H9 (cell line): ENCODE measurements at regions not wholly inside any gene's neighbourhood (a gene's known extent, or its start where the extent isn't known, plus 50 kb on each side); places are given as distances from the start of the nearest gene placed in this dataset.

Experiments used
- DNase-seq: peaks from one replicate; pipeline ENCODE4 v3.0.0-alpha.2; 2017
- H2AFZ ChIP-seq: one replicate; pipeline ENCODE4 v1.6.1; 2013; ENCODE audit warnings: mild to moderate bottlenecking, low read length, control low read depth, moderate library complexity
- H2AK5ac ChIP-seq: 2 replicates; pipeline ENCODE4 v1.6.1; 2013; ENCODE audit warnings: low read length, control low read depth, mixed read lengths; ENCODE audit not compliant: insufficient read length
- H2BK120ac ChIP-seq: one replicate; pipeline ENCODE4 v1.6.1; 2013; ENCODE audit warnings: low read depth, mild to moderate bottlenecking, low read length, control low read depth, inconsistent platforms; ENCODE audit not compliant: poor library complexity, severe bottlenecking
- H2BK12ac ChIP-seq: 2 replicates; pipeline ENCODE4 v1.6.1; 2013; ENCODE audit warnings: low read length, control low read depth, mixed read lengths, low read depth; ENCODE audit not compliant: insufficient read length
- H2BK15ac ChIP-seq: 2 replicates; pipeline ENCODE4 v1.6.1; 2013; ENCODE audit warnings: low read depth, low read length, control low read depth
- H2BK20ac ChIP-seq: one replicate; pipeline ENCODE4 v1.6.1; 2013; ENCODE audit warnings: low read depth, mild to moderate bottlenecking, low read length, control low read depth, inconsistent platforms; ENCODE audit not compliant: poor library complexity, severe bottlenecking
- H2BK5ac ChIP-seq: 2 replicates; pipeline ENCODE4 v1.6.1; 2013; ENCODE audit warnings: low read length, control low read depth, mixed read lengths; ENCODE audit not compliant: insufficient read length
- H3K14ac ChIP-seq: 2 replicates; pipeline ENCODE4 v1.6.1; 2013; ENCODE audit warnings: low read length, control low read depth; ENCODE audit not compliant: insufficient read depth
- H3K18ac ChIP-seq: 2 replicates; pipeline ENCODE4 v1.6.1; 2013; ENCODE audit warnings: low read depth, mild to moderate bottlenecking, mixed read lengths, low read length, control low read depth; ENCODE audit not compliant: insufficient read length
- H3K23ac ChIP-seq: 2 replicates; pipeline ENCODE4 v1.6.1; 2013; ENCODE audit warnings: low read length, control low read depth, mixed read lengths, low read depth; ENCODE audit not compliant: insufficient read length
- H3K23me2 ChIP-seq: 2 replicates; pipeline ENCODE4 v1.6.1; 2013; ENCODE audit warnings: low read depth, mild to moderate bottlenecking, mixed read lengths, low read length, control low read depth; ENCODE audit not compliant: insufficient read length, poor library complexity, severe bottlenecking
- H3K27ac ChIP-seq: 2 replicates; pipeline ENCODE4 v1.5.1; 2013; ENCODE audit warnings: low read length, control low read depth, mixed read lengths, low read depth; ENCODE audit not compliant: insufficient read length
- H3K27me3 ChIP-seq: 2 replicates; pipeline ENCODE4 v1.6.1; 2013; ENCODE audit warnings: low read length, control low read depth, inconsistent platforms; ENCODE audit not compliant: insufficient read depth
- H3K4ac ChIP-seq: 2 replicates; pipeline ENCODE4 v1.6.1; 2013; ENCODE audit warnings: low read depth, mild to moderate bottlenecking, control low read depth, inconsistent platforms, low read length, moderate library complexity
- H3K4me1 ChIP-seq: 2 replicates; pipeline ENCODE4 v1.6.1; 2013; ENCODE audit warnings: low read length, control low read depth, inconsistent platforms; ENCODE audit not compliant: insufficient read depth
- H3K4me2 ChIP-seq: 2 replicates; pipeline ENCODE4 v1.6.1; 2013; ENCODE audit warnings: low read length, control low read depth, mixed read lengths; ENCODE audit not compliant: insufficient read length, insufficient read depth
- H3K56ac ChIP-seq: 2 replicates; pipeline ENCODE4 v1.6.1; 2013; ENCODE audit warnings: low read depth, mild to moderate bottlenecking, mixed read lengths, low read length, control low read depth; ENCODE audit not compliant: insufficient read length
- H3K79me1 ChIP-seq: 2 replicates; pipeline ENCODE4 v1.6.1; 2013; ENCODE audit warnings: low read depth, mild to moderate bottlenecking, moderate library complexity, low read length, control low read depth, inconsistent platforms; ENCODE audit not compliant: insufficient read depth, poor library complexity, severe bottlenecking
- H3K79me2 ChIP-seq: 2 replicates; pipeline ENCODE4 v1.6.1; 2013; ENCODE audit warnings: low read length, control low read depth, inconsistent platforms; ENCODE audit not compliant: insufficient read depth
- H3K9ac ChIP-seq: 2 replicates; pipeline ENCODE4 v1.6.1; 2013; ENCODE audit warnings: low read length, control low read depth, mixed read lengths; ENCODE audit not compliant: insufficient read length; ENCODE audit errors: extremely low read depth
- H3K9me3 ChIP-seq: one replicate; pipeline ENCODE4 v1.6.1; 2013; ENCODE audit warnings: low read depth, low read length, inconsistent platforms; ENCODE audit not compliant: control insufficient read depth
- H3T11ph ChIP-seq: one replicate; pipeline ENCODE4 v1.6.1; 2013; ENCODE audit warnings: mild to moderate bottlenecking, low read length, control low read depth, inconsistent platforms
- H4K20me1 ChIP-seq: one replicate; pipeline ENCODE4 v1.6.1; 2013; ENCODE audit not compliant: control insufficient read depth, insufficient read length, insufficient read depth
- H4K5ac ChIP-seq: 2 replicates; pipeline ENCODE4 v1.6.1; 2013; ENCODE audit warnings: low read depth, mild to moderate bottlenecking, mixed read lengths, low read length, control low read depth; ENCODE audit not compliant: insufficient read length
- H4K8ac ChIP-seq: replicated peaks from 2 replicates; pipeline ENCODE4 v1.6.1; 2013; ENCODE audit warnings: low read length, control low read depth, mixed read lengths, low read depth; ENCODE audit not compliant: insufficient read length
- H4K91ac ChIP-seq: 2 replicates; pipeline ENCODE4 v1.6.1; 2013; ENCODE audit warnings: low read depth, mild to moderate bottlenecking, moderate library complexity, mixed read lengths, low read length, control low read depth; ENCODE audit not compliant: insufficient read length
- H3K27ac Mint-ChIP-seq, 3 experiments: 2 replicates in 2 of 3; 3 replicates in 1 of 3; pipeline ENCODE4 v1.8.0; 2020 to 2021; ENCODE audit warnings: mixed read lengths in 3 of 3, mild to moderate bottlenecking in 1 of 3, moderate library complexity in 1 of 3
- H3K27me3 Mint-ChIP-seq: 2 replicates; pipeline ENCODE4 v1.8.0; 2021; ENCODE audit warnings: low read depth, mild to moderate bottlenecking, moderate library complexity, mixed read lengths
- H3K36me3 Mint-ChIP-seq, 3 experiments: 2 replicates in 2 of 3; 3 replicates in 1 of 3; pipeline ENCODE4 v1.8.0; 2020 to 2021; ENCODE audit warnings: low read depth in 3 of 3, mixed read lengths in 3 of 3; ENCODE audit not compliant: insufficient read depth in 1 of 3
- H3K4me1 Mint-ChIP-seq, 2 experiments: 2 replicates each; pipeline ENCODE4 v1.8.0; 2020; ENCODE audit warnings: mixed read lengths in 2 of 2
- H3K4me3 Mint-ChIP-seq, 2 experiments: 2 replicates in 1 of 2; 3 replicates in 1 of 2; pipeline ENCODE4 v1.8.0; 2020 to 2021; ENCODE audit warnings: mild to moderate bottlenecking in 2 of 2, mixed read lengths in 2 of 2, moderate library complexity in 1 of 2
- H3K9me3 Mint-ChIP-seq, 2 experiments: 2 replicates in 1 of 2; 3 replicates in 1 of 2; pipeline ENCODE4 v1.8.0; 2020; ENCODE audit warnings: mild to moderate bottlenecking in 2 of 2, mixed read lengths in 2 of 2, moderate library complexity in 1 of 2
- WGBS: extraction: QIAGEN DNeasy Blood & Tissue Kit; methylation state at CpG from one replicate; pipeline ENCODE4 v1.1.7; 2013; ENCODE audit warnings: missing lambda C conversion rate, low lambda C conversion rate, mixed read lengths; ENCODE audit not compliant: insufficient read length; ENCODE audit errors: extremely low coverage; 5-methylcytosine and 5-hydroxymethylcytosine counted together
- TF ChIP-seq, protein P1 (sequence below): fragments of 200-600 bp; sonication (generic); conservative IDR thresholded peaks from 3 replicates; pipeline ENCODE4 v1.8.0; 2021; ENCODE audit warnings: antibody characterized with exemption, mild to moderate bottlenecking

- Mint-ChIP-seq H3K4me3 (no peak overlapping the region), H3K27ac (no peak overlapping the region), H3K27me3 (no peaks in the 10 kb centered on the region), H3K9me3 (no peaks in the 10 kb centered on the region), H3K4me1 (no peaks in the 10 kb centered on the region), H3K36me3 (no peaks in the 10 kb centered on the region)
- Histone ChIP-seq H3K14ac (no peak overlapping the region), H3T11ph (no peak overlapping the region), H3K27me3 (no peaks in the 10 kb centered on the region), H2AFZ (no peak overlapping the region), H4K8ac (no peak overlapping the region), H3K4me2 (no peak overlapping the region), H3K4ac (no peak overlapping the region), H4K91ac (no peak overlapping the region), H2BK120ac (no peak overlapping the region), H4K5ac (no peak overlapping the region), H3K79me2 (no peaks in the 10 kb centered on the region), H3K9me3 (no peaks in the 10 kb centered on the region), H3K27ac (no peak overlapping the region), H3K56ac (no peak overlapping the region), H2AK5ac (no peak overlapping the region), H2BK5ac (no peak overlapping the region), H4K20me1 (no peaks in the 10 kb centered on the region), H3K23me2 (no peaks in the 10 kb centered on the region), H3K4me1 (no peaks in the 10 kb centered on the region), H2BK15ac (no peak overlapping the region), H3K18ac (no peak overlapping the region), H3K79me1 (no peaks in the 10 kb centered on the region), H3K9ac (no peak overlapping the region), H2BK20ac (no peak overlapping the region), H3K23ac (no peak overlapping the region), H2BK12ac (no peak overlapping the region)
- no CpG with 5 or more reads among the region's 2 CpGs for WGBS
- TF ChIP-seq, protein P1, sequence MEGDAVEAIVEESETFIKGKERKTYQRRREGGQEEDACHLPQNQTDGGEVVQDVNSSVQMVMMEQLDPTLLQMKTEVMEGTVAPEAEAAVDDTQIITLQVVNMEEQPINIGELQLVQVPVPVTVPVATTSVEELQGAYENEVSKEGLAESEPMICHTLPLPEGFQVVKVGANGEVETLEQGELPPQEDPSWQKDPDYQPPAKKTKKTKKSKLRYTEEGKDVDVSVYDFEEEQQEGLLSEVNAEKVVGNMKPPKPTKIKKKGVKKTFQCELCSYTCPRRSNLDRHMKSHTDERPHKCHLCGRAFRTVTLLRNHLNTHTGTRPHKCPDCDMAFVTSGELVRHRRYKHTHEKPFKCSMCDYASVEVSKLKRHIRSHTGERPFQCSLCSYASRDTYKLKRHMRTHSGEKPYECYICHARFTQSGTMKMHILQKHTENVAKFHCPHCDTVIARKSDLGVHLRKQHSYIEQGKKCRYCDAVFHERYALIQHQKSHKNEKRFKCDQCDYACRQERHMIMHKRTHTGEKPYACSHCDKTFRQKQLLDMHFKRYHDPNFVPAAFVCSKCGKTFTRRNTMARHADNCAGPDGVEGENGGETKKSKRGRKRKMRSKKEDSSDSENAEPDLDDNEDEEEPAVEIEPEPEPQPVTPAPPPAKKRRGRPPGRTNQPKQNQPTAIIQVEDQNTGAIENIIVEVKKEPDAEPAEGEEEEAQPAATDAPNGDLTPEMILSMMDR: no peak
- DNase-seq: no peak
Observed at GRCh38 chr2:76251342-76251741, 540.6 kb upstream of the GCFC2 start.
